ENCODE measurements at regions not wholly inside any gene's neighbourhood (a gene's known extent, or its start where the extent isn't known, plus 50 kb on each side); places are given as distances from the start of the nearest gene placed in this dataset.

DNA sequence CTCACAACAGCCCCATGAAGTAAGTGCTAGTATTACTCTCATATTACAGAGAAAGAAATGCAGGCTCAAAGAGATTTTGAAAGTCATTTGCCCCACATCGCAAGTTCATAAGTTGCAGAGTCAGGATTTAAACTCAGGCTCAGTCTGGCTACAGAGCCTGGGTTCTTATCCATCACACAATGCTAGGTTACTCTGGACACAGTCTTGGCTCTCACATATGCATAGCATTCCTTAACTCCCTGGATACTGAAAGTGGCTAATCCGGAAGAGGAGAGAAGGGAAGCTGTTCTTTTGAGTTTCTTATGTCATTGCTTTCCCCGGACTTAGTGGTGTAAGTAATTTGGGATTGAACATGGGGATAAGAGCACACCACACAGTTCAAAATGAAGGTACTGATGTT, 357.4 kb upstream of the PLXNA2 start:
- no peaks in the 10 kb centered on the region for H3K9me3 Mint-ChIP-seq (ENCODE audit: unreplicated experiment)
- no peak for FAIRE-seq

DNA sequence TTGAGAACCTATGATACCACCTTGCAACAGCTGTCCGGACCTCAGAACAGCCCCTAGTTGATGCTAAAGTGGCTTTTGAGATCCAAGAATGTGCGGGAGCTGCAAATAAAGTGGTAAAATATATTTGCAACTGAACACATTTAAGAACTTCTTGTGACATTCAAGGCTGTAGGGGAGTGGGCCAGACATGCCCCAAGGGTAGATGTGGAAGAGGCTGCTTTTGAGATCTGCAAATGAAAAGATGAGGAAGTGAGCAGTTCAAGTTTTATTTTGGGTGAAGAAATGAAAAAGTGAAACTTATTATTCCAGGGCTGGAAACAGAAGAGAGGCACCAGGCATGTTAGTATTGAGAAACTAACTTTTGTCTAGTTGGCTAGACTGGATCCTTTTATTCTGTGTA, 359.5 kb upstream of the PLXNA2 start:
- Histone ChIP-seq H3K4me3 (ENCODE audit: insufficient read depth, low read depth, low read length) (no peak overlapping the region), H3K27ac (ENCODE audit: low read depth, low read length) (no peak overlapping the region), H3K36me3 (ENCODE audit: insufficient read depth, low read length) (no peaks in the 10 kb centered on the region), H3K9me3 (ENCODE audit: insufficient read depth, low read depth, low read length) (no peaks in the 10 kb centered on the region), H4K20me1 (ENCODE audit: insufficient read depth, low read length) (no peaks in the 10 kb centered on the region), H3K4me1 (ENCODE audit: insufficient read depth, low read length) (peaks cover 5% of the 10 kb centered on the region), H2AFZ (ENCODE audit: low read depth, low read length) (no peak overlapping the region), H3K9ac (ENCODE audit: low read length) (no peak overlapping the region), H3K4me2 (ENCODE audit: low read length) (no peak overlapping the region), H3K79me2 (ENCODE audit: insufficient read depth, low read length) (no peaks in the 10 kb centered on the region), H3K27me3 (ENCODE audit: insufficient read depth, low read length) (no peaks in the 10 kb centered on the region)
- Mint-ChIP-seq H3K9me3 (ENCODE audit: unreplicated experiment) (no peaks in the 10 kb centered on the region), H3K4me1 (ENCODE audit: low read depth, unreplicated experiment) (peaks cover 26% of the 10 kb centered on the region), H3K27me3 (ENCODE audit: low read depth, unreplicated experiment) (no peaks in the 10 kb centered on the region), H3K27ac (ENCODE audit: unreplicated experiment) (no peak overlapping the region), H3K36me3 (ENCODE audit: low read depth, unreplicated experiment) (no peaks in the 10 kb centered on the region), H3K4me3 (ENCODE audit: unreplicated experiment) (no peak overlapping the region)
- DNase-seq (ENCODE audit: low read depth): no peak
- TF ChIP-seq, protein P1, sequence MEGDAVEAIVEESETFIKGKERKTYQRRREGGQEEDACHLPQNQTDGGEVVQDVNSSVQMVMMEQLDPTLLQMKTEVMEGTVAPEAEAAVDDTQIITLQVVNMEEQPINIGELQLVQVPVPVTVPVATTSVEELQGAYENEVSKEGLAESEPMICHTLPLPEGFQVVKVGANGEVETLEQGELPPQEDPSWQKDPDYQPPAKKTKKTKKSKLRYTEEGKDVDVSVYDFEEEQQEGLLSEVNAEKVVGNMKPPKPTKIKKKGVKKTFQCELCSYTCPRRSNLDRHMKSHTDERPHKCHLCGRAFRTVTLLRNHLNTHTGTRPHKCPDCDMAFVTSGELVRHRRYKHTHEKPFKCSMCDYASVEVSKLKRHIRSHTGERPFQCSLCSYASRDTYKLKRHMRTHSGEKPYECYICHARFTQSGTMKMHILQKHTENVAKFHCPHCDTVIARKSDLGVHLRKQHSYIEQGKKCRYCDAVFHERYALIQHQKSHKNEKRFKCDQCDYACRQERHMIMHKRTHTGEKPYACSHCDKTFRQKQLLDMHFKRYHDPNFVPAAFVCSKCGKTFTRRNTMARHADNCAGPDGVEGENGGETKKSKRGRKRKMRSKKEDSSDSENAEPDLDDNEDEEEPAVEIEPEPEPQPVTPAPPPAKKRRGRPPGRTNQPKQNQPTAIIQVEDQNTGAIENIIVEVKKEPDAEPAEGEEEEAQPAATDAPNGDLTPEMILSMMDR (IDR thresholded peaks at IDR 0.05; ENCODE audit: insufficient read depth, low read depth, low read length): no peak
- no peak for TF ChIP-seq EZH2 (IDR thresholded peaks at IDR 0.05; ENCODE audit: insufficient read depth, low read length)
- no peak for FAIRE-seq

More for the DNA sequence above, 357.4 kb upstream of the PLXNA2 start:
- Mint-ChIP-seq H3K4me3 (ENCODE audit: unreplicated experiment) (no peak overlapping the region), H3K27me3 (ENCODE audit: low read depth, unreplicated experiment) (no peaks in the 10 kb centered on the region), H3K36me3 (ENCODE audit: low read depth, unreplicated experiment) (no peaks in the 10 kb centered on the region), H3K4me1 (ENCODE audit: low read depth, unreplicated experiment) (peaks cover 26% of the 10 kb centered on the region), H3K27ac (ENCODE audit: unreplicated experiment) (no peak overlapping the region)
- Histone ChIP-seq H3K4me1 (ENCODE audit: insufficient read depth, low read length) (peaks cover 5% of the 10 kb centered on the region), H3K4me2 (ENCODE audit: low read length) (no peak overlapping the region), H4K20me1 (ENCODE audit: insufficient read depth, low read length) (no peaks in the 10 kb centered on the region), H3K9ac (ENCODE audit: low read length) (no peak overlapping the region), H3K36me3 (ENCODE audit: insufficient read depth, low read length) (no peaks in the 10 kb centered on the region), H3K79me2 (ENCODE audit: insufficient read depth, low read length) (no peaks in the 10 kb centered on the region), H3K9me3 (ENCODE audit: insufficient read depth, low read depth, low read length) (no peaks in the 10 kb centered on the region), H3K4me3 (ENCODE audit: insufficient read depth, low read depth, low read length) (no peak overlapping the region), H3K27ac (ENCODE audit: low read depth, low read length) (no peak overlapping the region), H3K27me3 (ENCODE audit: insufficient read depth, low read length) (no peaks in the 10 kb centered on the region), H2AFZ (ENCODE audit: low read depth, low read length) (no peak overlapping the region)
- DNase-seq (ENCODE audit: low read depth): peak; percentile 2
- TF ChIP-seq EZH2 (IDR thresholded peaks at IDR 0.05; ENCODE audit: insufficient read depth, low read length): no peak
- TF ChIP-seq, protein P1 (IDR thresholded peaks at IDR 0.05; ENCODE audit: insufficient read depth, low read depth, low read length): no peak

DNA sequence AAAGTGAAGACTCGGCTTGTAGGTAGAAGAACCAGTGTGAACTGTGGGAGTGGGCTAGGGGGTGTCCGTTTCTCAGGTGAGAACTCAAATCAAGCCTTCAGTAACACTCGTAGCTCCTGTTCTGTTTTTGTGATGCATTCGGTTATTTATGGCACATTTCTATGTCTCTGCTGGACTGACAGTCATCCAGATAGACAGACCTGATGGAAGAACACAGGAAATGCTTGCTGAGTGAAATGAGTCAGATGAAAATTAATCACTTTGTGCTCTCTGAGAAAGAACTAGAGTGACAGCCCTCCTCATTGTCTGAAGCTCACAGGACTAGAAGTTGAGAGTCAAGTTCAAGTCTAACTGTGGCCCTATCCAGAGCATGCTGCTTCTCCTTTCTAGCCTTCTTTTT, 360.1 kb upstream of the PLXNA2 start:
- DNase-seq (ENCODE audit: low read depth) (peak; percentile 7), FAIRE-seq (no peak)
- no peak overlapping the region for H3K4me3 ChIP-seq (ENCODE audit: insufficient read depth, low read depth, low read length)
- Mint-ChIP-seq H3K27ac (ENCODE audit: unreplicated experiment) (peak overlapping the region; percentile 22), H3K4me1 (ENCODE audit: low read depth, unreplicated experiment) (peaks cover 26% of the 10 kb centered on the region), H3K27me3 (ENCODE audit: low read depth, unreplicated experiment) (no peaks in the 10 kb centered on the region), H3K9me3 (ENCODE audit: unreplicated experiment) (no peaks in the 10 kb centered on the region), H3K36me3 (ENCODE audit: low read depth, unreplicated experiment) (no peaks in the 10 kb centered on the region), H3K4me3 (ENCODE audit: unreplicated experiment) (no peak overlapping the region)
- H4K20me1 ChIP-seq (ENCODE audit: insufficient read depth, low read length): no peaks in the 10 kb centered on the region
- peak overlapping the region; percentile 15 for H3K4me2 ChIP-seq (ENCODE audit: low read length)
- no peaks in the 10 kb centered on the region for H3K79me2 ChIP-seq (ENCODE audit: insufficient read depth, low read length)
- TF ChIP-seq, protein P1 (IDR thresholded peaks at IDR 0.05; ENCODE audit: insufficient read depth, low read depth, low read length): no peak
- TF ChIP-seq EZH2 (IDR thresholded peaks at IDR 0.05; ENCODE audit: insufficient read depth, low read length): no peak
- H3K9ac ChIP-seq (ENCODE audit: low read length): no peak overlapping the region
- no peak overlapping the region for H2AFZ ChIP-seq (ENCODE audit: low read depth, low read length)
- peaks cover 5% of the 10 kb centered on the region for H3K4me1 ChIP-seq (ENCODE audit: insufficient read depth, low read length)
- H3K27me3 ChIP-seq (ENCODE audit: insufficient read depth, low read length): no peaks in the 10 kb centered on the region
- H3K9me3 ChIP-seq (ENCODE audit: insufficient read depth, low read depth, low read length): no peaks in the 10 kb centered on the region
- H3K27ac ChIP-seq (ENCODE audit: low read depth, low read length): no peak overlapping the region
- no peaks in the 10 kb centered on the region for H3K36me3 ChIP-seq (ENCODE audit: insufficient read depth, low read length)
